HG03571 (cell line): ENCODE measurements at regions not wholly inside any gene's neighbourhood (a gene's known extent, or its start where the extent isn't known, plus 50 kb on each side); places are given as distances from the start of the nearest gene placed in this dataset.

Experiments used
- ATAC-seq: cut with Tn5 transposase; IDR thresholded peaks from one replicate; pipeline ENCODE4 v1.9.1; 2021; ENCODE audit not compliant: unreplicated experiment

- no peak for ATAC-seq
These were observed 51.3 kb upstream of the ADORA2B start for GRCh38 chr17:15893658-15894024.

GRCh38 chr17:15894258-15894657 lies 50.7 kb upstream of the ADORA2B start:
- no peak for ATAC-seq

- ATAC-seq: no peak
These were observed 49.8 kb upstream of the ADORA2B start for GRCh38 chr17:15894913-15895658.
